Dendritic cell treated with granulocyte-macrophage colony-stimulating factor and Interleukin-4, amounts not matched to agents 40 ng/mL and 50 ng/mL, for 4 days (primary cell): ENCODE measurements at regions not wholly inside any gene's neighbourhood (a gene's known extent, or its start where the extent isn't known, plus 50 kb on each side); places are given as distances from the start of the nearest gene placed in this dataset.

ENCODE experiments used
- H3K27ac Mint-ChIP-seq: one replicate; pipeline ENCODE4 v1.8.0; 2022; ENCODE audit warnings: mild to moderate bottlenecking, mixed read lengths
- H3K27me3 Mint-ChIP-seq: one replicate; pipeline ENCODE4 v1.8.0; 2022; ENCODE audit warnings: mild to moderate bottlenecking, mixed read lengths
- H3K36me3 Mint-ChIP-seq: one replicate; pipeline ENCODE4 v1.8.0; 2022; ENCODE audit warnings: low read depth, mixed read lengths
- H3K4me1 Mint-ChIP-seq: one replicate; pipeline ENCODE4 v1.8.0; 2022; ENCODE audit warnings: low read depth, mixed read lengths
- H3K4me3 Mint-ChIP-seq: one replicate; pipeline ENCODE4 v1.8.0; 2022; ENCODE audit warnings: mild to moderate bottlenecking, moderate library complexity, mixed read lengths
- H3K9me3 Mint-ChIP-seq: one replicate; pipeline ENCODE4 v1.8.0; 2022; ENCODE audit warnings: mixed read lengths
- intact Hi-C: fragments of 100-400 bp; cut with micrococcal nuclease; formaldehyde crosslinking; loops from one replicate; pipeline ENCODE4 v1.15.0; 2022

DNA sequence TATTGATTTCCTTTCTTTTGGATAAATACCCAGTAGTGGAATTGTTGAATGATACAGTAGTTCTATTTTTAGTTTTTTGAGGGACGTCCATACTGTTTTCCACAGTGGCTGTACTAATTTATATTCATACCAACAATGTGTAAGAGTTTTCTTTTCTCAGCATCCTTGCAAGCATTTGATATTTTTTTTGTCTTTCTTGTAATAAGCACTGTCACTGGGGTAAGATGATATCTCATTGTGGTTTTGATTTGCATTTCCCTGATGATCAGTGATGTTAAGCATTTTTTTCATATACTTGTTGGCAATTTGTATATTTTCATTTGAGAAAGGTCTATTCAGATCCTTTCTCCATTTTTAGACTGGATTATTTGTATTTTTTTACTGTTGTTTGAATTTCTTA lies 308.7 kb downstream of the PTEN start:
- intact Hi-C loops = no loop called here
- no peaks in the 10 kb centered on the region for H3K27me3 Mint-ChIP-seq
- peaks cover 15% of the 10 kb centered on the region for H3K36me3 Mint-ChIP-seq
- no peak overlapping the region for H3K27ac Mint-ChIP-seq
- H3K9me3 Mint-ChIP-seq = peaks cover 41% of the 10 kb centered on the region
- peaks cover 3% of the 10 kb centered on the region for H3K4me1 Mint-ChIP-seq
- H3K4me3 Mint-ChIP-seq = no peak overlapping the region

- peaks cover 46% of the 10 kb centered on the region for H3K9me3 Mint-ChIP-seq
- H3K4me3 Mint-ChIP-seq = no peak overlapping the region
- H3K27me3 Mint-ChIP-seq = no peaks in the 10 kb centered on the region
- H3K27ac Mint-ChIP-seq = no peak overlapping the region
- intact Hi-C loops = no loop called here
- no peaks in the 10 kb centered on the region for H3K4me1 Mint-ChIP-seq
- peaks cover 9% of the 10 kb centered on the region for H3K36me3 Mint-ChIP-seq
These were observed 311.0 kb downstream of the PTEN start for GRCh38 chr10:88174391-88174790.

- Mint-ChIP-seq H3K4me3 (no peak overlapping the region), H3K27ac (no peak overlapping the region), H3K27me3 (no peaks in the 10 kb centered on the region), H3K4me1 (no peaks in the 10 kb centered on the region), H3K36me3 (peaks cover 9% of the 10 kb centered on the region), H3K9me3 (peaks cover 41% of the 10 kb centered on the region)
- intact Hi-C loops = no loop called here
These were observed 315.3 kb downstream of the PTEN start for GRCh38 chr10:88178758-88179157.

- Mint-ChIP-seq H3K4me1 (no peaks in the 10 kb centered on the region), H3K27ac (no peak overlapping the region), H3K36me3 (peaks cover 5% of the 10 kb centered on the region), H3K9me3 (peaks cover 30% of the 10 kb centered on the region), H3K27me3 (no peaks in the 10 kb centered on the region), H3K4me3 (no peak overlapping the region)
- intact Hi-C loops = no loop called here
These were observed 316.4 kb downstream of the PTEN start for GRCh38 chr10:88179831-88180230.

DNA sequence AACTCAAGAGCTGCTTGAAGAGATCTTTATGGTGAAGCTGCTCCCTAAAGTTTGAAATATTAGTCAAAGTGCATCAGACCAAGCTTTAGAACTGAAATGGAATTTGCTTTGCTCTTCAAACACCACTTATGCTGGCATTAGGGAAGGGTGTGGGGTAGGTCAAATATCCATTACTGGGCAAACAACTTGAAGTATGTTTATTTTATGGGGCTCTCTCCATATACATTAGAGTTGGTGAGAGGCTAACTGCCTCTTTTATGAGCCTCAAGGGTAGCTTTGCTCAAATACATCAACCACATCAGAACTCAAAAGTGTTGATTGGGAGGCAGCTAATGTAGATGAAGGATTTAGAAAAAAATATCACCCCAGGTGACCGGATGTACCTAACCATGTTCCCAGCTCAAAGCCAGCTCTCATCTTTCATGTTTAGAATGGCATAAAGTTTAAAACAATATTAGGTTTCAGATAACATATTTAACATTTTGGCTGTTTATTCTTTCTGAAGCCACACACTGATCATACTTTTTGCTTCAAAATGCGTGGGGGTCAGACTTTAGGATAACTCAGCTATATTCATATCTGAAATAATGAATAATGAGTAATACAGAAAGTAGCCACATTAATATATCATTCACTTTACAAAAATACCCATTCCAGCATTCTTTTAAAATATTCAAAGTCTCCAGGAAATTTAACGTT lies 318.6 kb downstream of the PTEN start:
- Mint-ChIP-seq H3K4me3 (no peak overlapping the region), H3K27me3 (no peaks in the 10 kb centered on the region), H3K27ac (no peak overlapping the region), H3K4me1 (no peaks in the 10 kb centered on the region), H3K36me3 (no peaks in the 10 kb centered on the region), H3K9me3 (peaks cover 15% of the 10 kb centered on the region)
- intact Hi-C loops = no loop called here

- intact Hi-C loops = no loop called here
- Mint-ChIP-seq H3K27me3 (no peaks in the 10 kb centered on the region), H3K36me3 (no peaks in the 10 kb centered on the region)
These were observed 319.1 kb downstream of the PTEN start for GRCh38 chr10:88182601-88182930.

DNA sequence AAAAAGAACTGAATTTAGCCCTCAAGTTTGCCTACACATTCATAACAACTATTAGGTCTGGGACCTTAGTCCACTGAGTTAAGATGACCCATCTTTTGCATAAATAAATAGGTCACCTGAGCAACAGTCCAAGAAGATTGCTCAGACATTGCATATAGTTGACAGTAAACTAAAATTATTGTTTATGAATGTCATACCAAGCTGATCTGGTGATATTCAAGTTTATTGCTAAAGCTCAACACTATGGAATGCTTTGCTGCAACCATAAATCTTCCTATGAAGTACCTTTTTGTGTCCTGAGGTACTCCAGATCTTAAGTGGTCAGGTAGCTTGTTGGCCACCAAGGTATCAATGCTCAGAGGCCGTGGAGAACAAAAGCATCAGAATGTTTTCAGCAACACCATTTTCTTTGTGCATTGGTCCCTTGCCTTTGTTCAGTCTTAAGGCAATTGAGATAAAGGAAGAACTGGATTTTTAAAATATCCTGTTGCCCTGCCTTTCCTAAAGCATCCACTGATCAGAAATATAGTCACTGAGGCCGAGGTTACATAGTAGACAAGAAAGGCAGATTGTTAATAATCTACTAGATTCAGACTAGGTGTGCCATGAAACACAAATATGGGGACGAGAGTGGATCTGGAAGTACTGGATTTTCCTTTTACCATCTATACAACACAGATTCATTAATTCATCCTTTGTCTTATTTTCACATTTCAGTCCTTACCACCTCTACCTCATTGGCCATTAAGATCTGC lies 321.3 kb downstream of the PTEN start:
- intact Hi-C loops = no loop called here
- H3K4me3 Mint-ChIP-seq = no peak overlapping the region
- no peaks in the 10 kb centered on the region for H3K36me3 Mint-ChIP-seq
- H3K9me3 Mint-ChIP-seq = no peaks in the 10 kb centered on the region
- H3K4me1 Mint-ChIP-seq = peaks cover 9% of the 10 kb centered on the region
- H3K27me3 Mint-ChIP-seq = no peaks in the 10 kb centered on the region
- no peak overlapping the region for H3K27ac Mint-ChIP-seq

More at GRCh38 chr10:88182601-88182930, 319.1 kb downstream of the PTEN start:
- H3K4me1 Mint-ChIP-seq = peaks cover 3% of the 10 kb centered on the region
- peaks cover 10% of the 10 kb centered on the region for H3K9me3 Mint-ChIP-seq
- no peak overlapping the region for H3K27ac Mint-ChIP-seq
- no peak overlapping the region for H3K4me3 Mint-ChIP-seq

DNA sequence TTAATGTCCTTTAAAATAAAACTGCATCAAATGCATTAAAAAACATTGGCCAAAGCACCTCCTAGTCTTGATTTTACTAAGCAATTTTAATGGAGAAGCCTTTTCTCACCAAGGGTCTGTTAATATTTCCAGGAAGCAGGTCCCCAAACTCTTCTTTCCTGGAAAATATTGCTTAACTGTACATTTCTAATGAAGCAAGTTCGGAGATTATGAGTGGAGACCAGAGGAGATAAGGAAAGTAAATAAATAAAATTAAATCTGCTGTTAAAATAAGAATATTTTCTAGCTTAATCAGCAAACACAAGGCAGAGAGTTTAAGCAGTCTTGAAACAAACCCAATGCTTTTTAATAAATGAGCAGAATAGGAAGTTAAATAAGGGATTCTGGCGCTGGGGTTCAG lies 322.4 kb downstream of the PTEN start:
- Mint-ChIP-seq H3K4me1 (peaks cover 9% of the 10 kb centered on the region), H3K9me3 (no peaks in the 10 kb centered on the region), H3K4me3 (no peak overlapping the region), H3K36me3 (no peaks in the 10 kb centered on the region), H3K27me3 (no peaks in the 10 kb centered on the region), H3K27ac (no peak overlapping the region)
- intact Hi-C loops = no loop called here

DNA sequence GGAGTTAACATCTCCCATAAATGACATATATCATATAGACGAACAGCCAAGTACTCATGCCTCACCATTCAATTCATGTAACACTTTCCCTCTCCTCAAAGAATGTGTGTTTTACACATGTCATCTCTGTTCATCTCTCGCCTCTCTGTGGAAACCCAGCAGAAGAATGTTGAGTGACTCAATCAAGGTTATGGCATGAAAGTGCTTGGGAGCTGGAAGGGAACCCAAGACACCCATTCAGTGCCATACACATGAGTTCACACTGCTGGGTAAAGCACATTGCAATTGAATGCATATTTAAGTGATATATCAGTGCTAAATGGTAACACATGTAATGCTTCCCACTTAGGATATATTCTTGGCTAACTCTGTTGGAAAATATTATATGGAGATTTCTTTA lies 322.9 kb downstream of the PTEN start:
- Mint-ChIP-seq H3K36me3 (no peaks in the 10 kb centered on the region), H3K4me1 (peaks cover 9% of the 10 kb centered on the region), H3K27ac (no peak overlapping the region), H3K27me3 (no peaks in the 10 kb centered on the region), H3K9me3 (no peaks in the 10 kb centered on the region), H3K4me3 (no peak overlapping the region)
- intact Hi-C loops = no loop called here

DNA sequence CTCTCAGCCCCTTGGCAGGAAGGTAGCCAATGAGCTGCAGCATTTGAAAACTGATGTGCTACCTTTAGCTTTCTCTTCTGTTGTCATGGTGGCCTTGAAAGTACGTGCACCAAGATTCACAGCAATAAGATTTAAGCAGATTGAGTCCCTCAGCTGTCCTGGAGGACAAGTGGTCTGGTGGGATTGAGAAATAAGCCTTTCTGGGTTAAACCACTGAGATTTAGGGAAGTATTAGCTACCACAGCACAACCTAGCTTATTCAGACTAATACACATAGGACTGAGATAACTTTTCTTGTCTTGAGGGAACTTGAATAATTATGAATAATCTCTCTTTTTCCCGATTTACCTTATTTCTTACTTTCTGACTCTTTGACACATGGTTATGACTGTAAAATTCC lies 324.0 kb downstream of the PTEN start:
- no peaks in the 10 kb centered on the region for H3K27me3 Mint-ChIP-seq
- no peak overlapping the region for H3K27ac Mint-ChIP-seq
- no peaks in the 10 kb centered on the region for H3K9me3 Mint-ChIP-seq
- no peak overlapping the region for H3K4me3 Mint-ChIP-seq
- no peaks in the 10 kb centered on the region for H3K36me3 Mint-ChIP-seq
- peaks cover 9% of the 10 kb centered on the region for H3K4me1 Mint-ChIP-seq
- intact Hi-C loops = no loop called here

DNA sequence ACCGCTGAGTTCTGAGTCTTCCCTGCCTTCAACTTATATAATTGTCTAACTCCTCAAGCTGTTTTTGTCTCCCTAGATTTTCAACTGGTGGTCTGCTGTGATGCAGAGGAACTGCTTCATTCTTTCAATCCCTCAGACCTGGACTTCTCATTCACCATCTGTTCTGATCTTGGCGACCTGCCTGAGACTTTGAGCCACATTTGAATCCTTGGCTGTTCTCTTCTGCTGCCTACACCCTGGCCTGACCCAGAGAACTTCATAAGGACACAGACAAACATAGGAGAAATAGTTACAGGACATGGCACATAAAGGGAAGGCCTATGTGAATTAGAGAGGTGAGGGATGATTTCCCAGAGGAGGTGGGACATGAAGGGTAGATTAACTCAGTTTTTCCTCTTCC lies 326.7 kb downstream of the PTEN start:
- Mint-ChIP-seq H3K27ac (no peak overlapping the region), H3K4me1 (peaks cover 9% of the 10 kb centered on the region), H3K27me3 (no peaks in the 10 kb centered on the region), H3K9me3 (no peaks in the 10 kb centered on the region), H3K36me3 (no peaks in the 10 kb centered on the region), H3K4me3 (no peak overlapping the region)
- intact Hi-C loops = no loop called here

- Mint-ChIP-seq H3K9me3 (no peaks in the 10 kb centered on the region), H3K4me3 (no peak overlapping the region), H3K27ac (no peak overlapping the region), H3K4me1 (peaks cover 9% of the 10 kb centered on the region), H3K36me3 (no peaks in the 10 kb centered on the region), H3K27me3 (no peaks in the 10 kb centered on the region)
- intact Hi-C loops = no loop called here
These were observed 327.3 kb downstream of the PTEN start for GRCh38 chr10:88190540-88191235.

DNA sequence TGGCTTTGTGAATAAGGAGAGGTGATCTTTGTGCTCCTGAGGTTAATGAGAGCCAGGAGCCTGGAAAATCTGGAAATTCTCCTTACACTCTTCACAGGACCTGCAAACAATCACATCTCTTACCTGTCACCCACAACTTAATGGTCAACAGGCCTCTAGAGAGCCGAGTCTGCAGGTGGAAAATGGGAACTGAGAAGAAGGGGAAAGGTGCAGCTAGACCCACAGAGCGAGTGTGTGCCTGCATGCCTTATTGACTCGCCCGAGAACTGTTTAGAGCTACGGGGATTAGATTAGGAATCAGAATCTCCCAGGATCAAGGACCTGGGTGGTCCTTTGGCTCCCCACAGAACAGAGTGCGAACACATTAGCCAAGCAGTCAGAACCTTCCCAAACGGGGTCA lies 329.6 kb downstream of the PTEN start:
- Mint-ChIP-seq H3K36me3 (no peaks in the 10 kb centered on the region), H3K27ac (no peak overlapping the region), H3K27me3 (no peaks in the 10 kb centered on the region), H3K4me1 (peaks cover 2% of the 10 kb centered on the region), H3K4me3 (no peak overlapping the region), H3K9me3 (no peaks in the 10 kb centered on the region)
- intact Hi-C loops = no loop called here

DNA sequence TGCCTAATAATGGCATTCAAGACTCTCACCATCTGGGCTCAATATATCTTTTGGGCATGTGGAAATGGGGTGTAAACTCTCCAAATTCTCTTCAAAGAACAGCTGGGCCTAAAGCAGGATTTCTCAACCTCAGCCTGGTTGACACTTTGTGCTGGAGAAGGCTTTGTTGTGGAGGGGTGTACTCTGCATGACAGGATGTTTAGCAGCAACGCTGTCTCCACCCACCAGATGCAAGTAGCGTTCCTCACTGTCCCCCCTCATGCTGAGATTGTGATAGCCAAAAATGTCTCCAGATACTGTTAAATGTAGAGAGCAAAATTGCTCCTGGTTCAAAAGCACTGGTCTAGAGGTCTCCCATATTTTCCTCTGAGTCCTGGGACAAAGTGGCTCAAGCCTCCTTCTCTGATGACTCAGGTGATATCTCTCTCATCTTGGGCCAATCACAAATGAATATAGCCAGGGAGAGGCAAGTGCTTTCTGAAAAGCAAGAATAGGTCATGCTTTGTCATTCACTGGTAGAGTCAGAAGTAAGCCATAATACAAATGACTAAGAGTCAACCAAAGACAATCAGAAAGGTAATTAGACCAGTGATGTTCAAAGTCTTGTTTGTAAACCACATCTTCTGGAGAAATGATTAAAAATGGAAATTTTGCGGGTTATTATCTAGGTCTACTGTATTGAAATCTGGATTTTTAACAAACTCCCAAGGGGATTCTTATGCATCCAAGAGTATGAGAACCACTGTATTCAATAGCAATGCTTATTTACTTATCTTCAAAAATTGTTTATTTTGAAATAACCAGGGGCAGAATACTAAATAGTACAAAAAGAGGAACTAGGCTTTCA lies 330.8 kb downstream of the PTEN start:
- peaks cover 8% of the 10 kb centered on the region for H3K4me1 Mint-ChIP-seq
- intact Hi-C loops = no loop called here
- H3K27ac Mint-ChIP-seq = no peak overlapping the region

More for the DNA sequence above, 330.8 kb downstream of the PTEN start:
- Mint-ChIP-seq H3K36me3 (no peaks in the 10 kb centered on the region), H3K27me3 (no peaks in the 10 kb centered on the region), H3K4me3 (no peak overlapping the region), H3K9me3 (peaks cover 9% of the 10 kb centered on the region)
